ENCODE measurements at regions not wholly inside any gene's neighbourhood (a gene's known extent, or its start where the extent isn't known, plus 50 kb on each side); places are given as distances from the start of the nearest gene placed in this dataset.

DNA sequence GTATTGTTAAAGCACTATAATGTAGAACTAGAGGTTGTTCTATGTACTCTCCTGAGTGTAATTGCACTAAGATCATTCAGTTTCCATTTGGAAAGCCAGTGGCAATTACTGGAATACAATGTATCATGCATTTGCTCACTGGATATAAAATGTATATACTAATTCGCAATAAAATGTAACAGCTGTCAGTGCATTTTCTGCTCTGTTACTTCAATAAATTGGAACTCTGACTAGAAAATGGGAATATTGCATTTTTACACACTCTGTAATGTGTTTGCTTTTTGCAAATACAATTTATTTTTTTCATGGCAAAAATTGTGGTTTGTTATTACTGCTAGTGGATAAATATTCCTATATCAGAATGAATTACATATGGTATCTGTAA, 893.8 kb upstream of the POU3F3 start:
- DNase-seq = no peak

DNA sequence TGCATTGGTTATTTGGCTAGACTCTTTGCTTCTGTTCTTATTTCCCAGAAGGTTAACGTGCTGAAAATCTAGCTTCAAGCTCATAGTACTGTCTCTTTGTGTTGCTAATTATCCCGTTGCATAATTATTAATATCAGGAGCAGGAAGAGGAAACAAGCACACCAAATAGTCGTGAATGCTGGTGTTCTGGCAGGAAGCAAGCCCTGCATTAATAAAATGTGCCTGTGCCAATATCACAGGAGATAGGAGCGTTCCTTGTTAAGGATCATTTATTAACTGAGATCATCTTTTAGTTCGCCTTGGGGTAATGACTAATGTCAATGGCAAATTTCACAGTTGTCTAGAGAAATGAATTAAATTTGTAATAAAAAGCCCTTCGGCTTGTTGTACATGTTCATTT, 893.0 kb upstream of the POU3F3 start:
- no peak for DNase-seq

DNA sequence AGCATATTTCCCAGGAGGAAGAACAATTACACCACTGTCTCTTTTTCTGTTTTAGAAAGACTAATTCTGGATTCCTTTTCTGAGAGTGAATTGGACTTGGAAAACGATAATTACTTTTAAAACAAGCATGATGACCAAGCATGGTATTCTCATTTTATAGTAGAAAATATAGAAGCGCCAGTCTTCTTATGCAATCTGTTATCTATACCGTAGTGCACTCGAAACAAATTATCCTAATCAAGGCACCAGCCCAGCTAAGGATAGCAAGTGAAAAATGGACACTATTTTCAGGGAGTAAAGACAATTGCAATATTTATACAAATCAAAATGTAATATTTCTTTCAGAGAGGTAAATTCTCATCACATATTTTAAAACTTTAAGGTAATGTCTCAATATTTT, 892.1 kb upstream of the POU3F3 start:
- DNase-seq = no peak

DNA sequence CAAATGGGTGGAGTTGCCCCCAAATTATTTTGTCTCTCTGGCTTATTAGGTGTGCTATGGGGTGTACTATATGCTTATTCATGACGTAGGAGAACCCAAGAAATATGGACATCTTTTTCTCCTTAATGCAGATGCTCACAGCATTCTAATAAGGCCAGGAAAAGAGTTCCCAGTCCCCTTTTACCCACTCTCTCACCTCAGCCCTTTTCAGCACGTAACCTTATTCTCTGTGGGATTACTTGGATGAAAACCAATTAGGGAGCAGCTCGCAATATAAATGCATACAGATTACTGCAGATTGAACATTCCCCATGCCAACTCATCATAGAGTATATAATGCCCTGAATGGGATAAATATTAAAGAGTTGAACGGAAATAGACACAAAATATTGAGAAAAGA, 891.2 kb upstream of the POU3F3 start:
- DNase-seq = no peak

DNA sequence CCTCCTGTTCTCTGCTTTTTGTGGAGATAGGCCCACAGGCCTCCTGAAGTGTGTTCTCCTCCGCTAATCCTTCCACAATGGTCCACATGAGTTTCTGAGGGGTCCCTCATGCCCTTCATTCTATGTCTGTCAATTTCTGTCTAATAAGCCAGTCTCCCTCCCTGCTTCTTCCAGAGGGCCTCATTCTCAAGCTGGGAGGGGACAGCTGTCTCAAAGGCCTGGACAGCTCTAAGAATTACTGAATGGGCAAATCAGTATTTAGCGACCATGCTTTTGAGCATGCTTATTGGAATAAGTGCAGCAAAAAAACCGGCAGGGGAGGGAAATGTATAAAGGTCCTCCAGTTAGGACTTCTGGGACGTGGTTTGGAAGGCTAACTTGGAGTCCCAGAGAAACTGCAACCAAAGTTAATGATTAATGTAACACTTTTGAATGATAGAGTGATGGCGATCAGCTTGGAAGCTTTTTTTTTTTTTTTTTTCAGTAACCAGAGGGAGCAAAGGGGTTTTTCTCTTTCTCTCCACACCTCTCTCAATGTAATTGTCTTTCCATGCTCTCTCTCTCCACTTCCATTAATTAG, 890.7 kb upstream of the POU3F3 start:
- no peak for DNase-seq

DNA sequence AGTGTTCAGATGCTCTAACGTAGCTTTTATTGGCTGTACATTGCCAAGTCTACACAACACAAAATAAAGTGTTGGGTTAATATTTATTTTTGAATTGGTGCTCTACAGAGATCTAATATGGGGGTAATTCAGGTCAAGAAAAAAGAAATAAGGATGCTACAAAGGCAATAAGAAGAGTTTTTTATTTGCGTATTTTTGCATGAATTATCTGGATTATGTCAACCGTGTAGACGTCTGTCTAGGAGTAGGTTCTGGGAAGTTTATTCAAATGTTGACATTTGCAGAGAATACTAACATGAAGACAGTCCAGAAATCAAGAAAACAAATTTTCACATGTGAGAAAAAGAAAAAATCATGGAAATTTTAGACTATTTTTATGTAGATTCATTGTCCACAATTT, 876.7 kb upstream of the POU3F3 start:
- no peak for DNase-seq

DNA sequence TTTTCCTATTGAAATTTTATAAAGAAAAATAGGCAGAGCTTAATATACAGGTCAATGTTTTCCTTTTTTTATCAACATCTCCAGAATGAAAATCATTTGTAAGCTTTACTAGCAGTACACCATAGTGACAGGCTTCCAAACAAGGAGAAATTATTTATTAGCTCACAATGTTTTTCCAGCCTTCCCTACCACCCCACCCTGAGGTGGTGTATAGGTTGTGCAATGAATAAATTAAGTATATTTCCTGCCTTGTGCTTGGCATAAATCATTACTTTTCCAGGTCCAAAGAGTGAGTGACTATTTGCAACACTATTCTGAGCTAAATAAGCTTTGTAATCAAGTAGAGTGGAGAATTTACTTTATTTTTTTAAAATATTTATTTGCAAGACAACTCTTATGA, 876.2 kb upstream of the POU3F3 start:
- no peak for DNase-seq

DNA sequence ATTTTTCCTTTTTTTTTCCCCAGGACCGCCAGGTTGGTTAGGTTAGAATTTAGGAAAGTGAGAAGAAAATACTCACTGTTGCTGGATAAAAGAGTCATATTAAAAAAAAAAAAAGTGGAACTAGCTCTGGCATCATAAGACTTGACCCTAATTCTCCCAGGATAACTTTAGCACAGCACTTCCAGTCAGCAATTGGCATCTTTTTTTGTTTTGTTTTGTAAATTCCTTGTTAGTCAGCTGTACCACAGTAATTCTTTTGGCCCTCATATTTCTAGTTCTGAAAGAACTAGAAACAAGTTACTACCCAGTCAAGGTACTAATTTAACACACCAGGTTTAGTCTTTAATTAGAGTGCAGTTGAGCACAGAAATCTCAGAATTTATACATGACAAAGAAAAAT, 873.5 kb upstream of the POU3F3 start:
- DNase-seq = no peak

DNA sequence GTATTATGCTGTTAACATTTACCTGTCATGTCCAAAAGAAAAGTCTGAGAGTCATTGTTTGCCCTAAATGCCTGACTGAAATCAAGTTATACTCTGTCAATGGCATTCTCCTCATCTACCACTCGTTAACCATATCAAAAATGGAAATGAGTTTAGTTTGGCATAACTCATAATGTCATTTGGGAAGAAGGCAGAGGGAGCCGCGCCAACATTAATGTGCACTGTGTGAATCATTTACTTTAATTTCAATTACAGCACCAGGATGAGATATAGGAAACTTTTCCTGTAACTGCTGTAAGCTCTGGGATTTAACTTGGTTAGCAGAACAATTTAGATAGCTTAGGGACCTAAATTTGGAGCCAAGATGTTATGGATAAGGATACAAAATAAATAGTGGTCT, 871.2 kb upstream of the POU3F3 start:
- DNase-seq = no peak

DNA sequence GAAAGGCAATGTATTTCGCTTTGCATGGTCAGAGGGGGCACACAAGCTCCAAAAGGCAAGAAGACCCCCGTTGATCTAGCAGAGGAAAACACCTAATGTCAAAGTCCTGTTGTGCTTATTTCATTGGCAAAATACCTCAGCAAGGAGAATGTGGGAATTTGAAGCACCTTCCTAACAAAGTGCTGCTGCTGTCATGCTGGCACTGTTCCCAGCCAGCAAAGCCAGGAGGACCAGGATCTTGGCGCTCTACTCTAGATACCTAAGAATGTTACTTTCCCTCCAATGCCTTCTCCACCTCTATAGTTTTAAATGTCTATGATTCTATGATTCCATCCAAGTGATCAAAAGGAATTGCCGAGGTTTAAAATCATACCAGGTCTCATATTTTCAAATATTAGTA, 867.9 kb upstream of the POU3F3 start:
- no peak for DNase-seq

DNA sequence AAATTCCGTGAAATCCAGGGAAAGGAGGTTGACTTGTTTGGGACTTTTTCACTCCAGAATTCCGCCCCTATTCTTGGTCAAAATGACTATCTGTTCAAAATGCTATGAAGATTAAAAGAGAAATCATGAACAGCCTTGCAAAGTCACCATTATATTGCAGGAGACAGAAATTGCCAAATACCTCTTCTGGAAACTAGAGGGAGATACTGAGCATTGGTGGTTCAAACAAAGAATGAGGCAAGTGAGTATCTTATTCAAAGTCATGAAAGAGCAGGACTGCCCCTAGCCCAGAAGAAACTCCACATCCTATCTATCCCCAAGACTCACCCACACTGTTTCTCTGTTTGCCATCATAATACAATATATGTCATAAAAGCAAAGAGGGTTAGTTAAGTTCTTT, 862.3 kb upstream of the POU3F3 start:
- DNase-seq = no peak

DNA sequence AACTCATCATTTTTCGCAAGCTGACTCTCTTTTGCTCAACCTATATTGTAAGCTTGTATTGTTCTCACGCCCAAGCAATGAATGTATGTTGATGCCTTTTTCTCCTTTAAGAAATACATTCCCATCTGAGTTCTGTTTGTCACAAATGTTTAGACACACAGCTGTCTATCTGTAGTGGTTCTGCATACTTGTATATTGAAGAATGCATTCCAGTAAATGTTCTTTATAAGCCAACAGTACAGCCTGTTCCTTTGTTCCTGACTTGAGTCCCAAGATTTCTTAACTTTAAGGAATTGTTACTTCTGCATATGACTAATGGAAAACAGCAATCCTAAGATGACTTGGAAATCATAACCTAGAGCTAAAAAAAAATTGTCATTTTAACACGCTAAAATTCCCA, 849.1 kb upstream of the POU3F3 start:
- DNase-seq = no peak

DNA sequence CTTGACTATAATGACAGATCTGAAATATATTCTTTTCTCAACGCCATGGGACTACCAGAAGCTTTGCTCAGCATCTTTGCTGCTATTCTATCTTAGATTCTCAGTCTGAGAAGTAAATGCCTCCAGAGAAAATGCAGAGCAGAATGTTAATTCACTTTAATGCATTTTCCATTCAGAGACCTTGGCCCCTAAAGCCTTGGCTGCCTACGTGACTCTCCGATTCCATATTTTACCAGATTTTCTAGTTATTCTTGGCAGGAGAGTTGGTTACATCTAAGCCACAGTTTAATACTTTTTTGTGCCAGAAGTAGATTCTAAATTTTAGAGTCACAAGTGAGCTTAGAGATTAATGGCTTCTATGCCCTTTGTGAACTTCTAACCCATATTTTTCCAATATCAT, 837.1 kb upstream of the POU3F3 start:
- no peak for DNase-seq

DNA sequence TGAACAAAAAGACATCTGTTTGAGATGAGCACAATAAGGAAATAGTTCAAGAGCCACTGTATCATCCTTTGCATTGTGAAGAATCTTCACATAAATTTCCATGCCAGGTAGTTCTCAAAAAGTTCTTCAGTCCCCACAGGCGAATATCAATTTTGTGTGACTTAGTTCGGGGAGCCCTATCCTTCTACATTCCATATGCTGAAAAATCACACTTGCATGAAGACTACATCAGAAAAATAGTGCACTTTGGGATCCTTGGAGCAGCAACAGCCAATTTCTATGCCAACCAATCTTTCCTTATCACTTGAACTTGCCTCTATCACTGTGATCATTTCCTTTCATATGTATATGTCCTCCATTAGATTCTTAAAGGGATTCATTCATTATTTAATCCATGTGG, 830.6 kb upstream of the POU3F3 start:
- DNase-seq = no peak

DNA sequence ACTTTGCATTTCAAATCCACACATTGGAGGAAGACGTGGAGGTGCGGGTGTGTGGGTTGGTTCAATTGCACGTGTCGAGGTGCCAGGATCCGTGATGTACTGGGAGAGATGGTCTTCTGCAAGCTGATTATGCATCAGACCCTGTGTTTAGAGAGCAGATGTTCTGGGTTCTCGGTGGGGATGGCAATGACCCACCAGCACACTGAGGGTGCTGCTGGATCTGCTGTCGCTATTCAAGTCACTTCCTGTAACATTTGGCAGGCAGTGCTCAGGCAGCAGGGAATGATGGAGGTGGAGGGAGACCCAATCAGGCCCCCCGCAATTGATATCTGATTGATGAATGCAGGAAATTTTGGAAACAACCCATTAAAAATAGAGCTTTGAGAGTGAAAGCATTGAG, 830.1 kb upstream of the POU3F3 start:
- DNase-seq = no peak

DNA sequence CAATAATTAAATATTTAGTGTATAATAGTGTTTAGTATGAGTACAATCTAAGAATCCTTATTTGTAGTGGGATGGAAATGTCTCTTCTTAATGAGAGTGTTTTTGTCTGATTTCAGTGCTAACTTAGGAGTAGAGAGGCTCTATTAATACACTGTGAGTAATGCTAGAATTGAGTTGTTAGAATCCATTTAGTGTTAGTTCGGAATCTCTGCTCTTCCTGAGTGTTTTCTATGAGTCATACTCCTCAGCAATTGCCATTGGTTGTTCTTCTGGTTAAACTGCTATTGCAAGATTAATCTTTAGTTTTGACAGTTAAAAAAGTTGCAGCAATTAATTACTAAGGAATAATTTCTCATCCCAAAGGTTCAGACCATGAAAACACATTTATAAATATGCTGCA, 828.6 kb upstream of the POU3F3 start:
- no peak for DNase-seq

DNA sequence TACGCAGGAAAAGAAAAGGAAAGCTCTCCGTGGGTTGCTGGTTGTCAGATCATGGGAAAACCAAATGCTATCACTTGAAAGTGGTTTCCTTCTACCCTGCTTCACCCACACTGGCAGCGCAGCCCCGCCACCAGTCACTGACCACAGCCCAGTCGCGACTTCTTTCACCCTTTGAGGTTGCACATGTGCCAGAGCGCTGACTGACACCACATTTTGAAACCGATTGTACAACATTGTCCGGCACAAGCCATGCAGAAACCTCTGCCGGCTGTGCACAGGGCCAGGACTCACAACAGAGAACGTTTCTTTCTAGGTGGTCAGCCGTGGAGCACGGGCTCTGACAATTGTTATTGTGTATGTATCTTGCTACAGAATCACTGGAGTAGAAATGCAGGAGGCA, 827.2 kb upstream of the POU3F3 start:
- DNase-seq = no peak

DNA sequence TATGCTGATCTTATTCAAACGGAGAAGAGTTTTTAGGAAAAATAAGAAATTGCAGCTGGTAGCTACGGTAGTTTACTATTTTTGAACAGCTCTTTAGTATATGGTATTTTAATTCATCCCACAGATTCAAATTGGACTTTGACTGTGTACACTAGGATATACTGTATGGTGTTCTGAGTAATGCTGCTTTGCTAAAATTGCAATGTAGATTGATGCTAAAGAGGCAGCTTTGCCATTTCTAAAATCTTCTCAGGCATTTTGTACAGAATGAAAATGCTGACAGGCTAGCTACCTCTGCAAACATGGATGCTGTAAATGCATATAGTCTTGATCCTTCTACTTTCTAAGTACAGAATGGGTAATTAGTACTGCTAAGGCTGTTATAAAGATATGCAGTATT, 826.6 kb upstream of the POU3F3 start:
- no peak for DNase-seq

DNA sequence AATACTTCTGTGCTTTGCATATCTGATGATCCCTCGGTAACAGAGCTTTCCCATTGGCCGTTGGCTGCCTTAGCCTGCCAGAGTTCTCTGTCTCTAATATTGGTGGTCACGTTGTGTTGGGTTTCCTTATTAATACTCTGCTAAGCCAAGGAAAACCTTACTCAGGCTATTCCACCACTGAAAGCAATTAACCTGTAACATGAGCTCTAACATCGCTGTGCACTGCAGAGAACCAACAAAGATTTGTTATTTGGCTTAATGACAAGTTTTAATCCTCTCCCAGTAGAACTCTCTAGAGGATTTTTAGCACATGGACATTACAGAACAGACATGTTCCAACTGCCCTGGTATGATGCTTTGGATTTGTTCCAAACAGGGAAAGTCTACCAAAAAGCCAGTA, 825.9 kb upstream of the POU3F3 start:
- DNase-seq = no peak

DNA sequence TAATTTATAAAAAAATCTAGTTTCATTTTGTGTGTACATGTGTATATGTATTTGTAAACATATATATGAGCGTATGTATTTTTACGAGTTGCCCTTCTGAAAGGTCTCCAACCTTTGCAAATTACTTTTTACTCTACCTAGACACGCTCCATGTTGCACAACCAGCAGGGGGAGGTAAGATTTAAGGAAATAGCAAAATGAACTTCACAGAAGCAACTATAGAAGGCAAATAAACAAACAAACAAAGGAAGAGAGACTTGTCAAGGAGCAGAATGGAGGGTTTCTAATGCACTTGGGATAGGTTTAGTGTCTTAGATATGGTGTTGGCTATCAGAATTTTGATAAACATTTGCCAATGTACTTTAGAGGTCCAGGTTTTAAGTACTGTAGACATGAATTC, 820.5 kb upstream of the POU3F3 start:
- no peak for DNase-seq

DNA sequence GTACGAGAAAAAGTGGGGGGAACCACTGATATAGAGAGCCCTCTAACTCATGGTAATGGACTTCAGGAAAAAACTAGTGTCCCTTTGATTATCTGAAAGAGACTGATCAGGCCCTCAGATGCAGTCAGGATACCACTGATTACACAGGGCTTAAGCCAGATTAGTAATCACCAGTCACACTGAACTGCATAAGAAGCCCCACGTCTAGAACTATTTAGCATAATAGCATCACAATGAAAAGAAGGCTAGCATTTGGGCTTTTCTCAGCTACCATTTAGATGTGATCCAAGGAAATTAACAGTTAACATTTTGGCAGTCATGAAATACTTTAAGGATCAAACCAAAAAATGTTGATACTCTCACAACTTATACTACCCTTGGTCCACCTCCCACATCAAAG, 813.1 kb upstream of the POU3F3 start:
- no peak for DNase-seq

DNA sequence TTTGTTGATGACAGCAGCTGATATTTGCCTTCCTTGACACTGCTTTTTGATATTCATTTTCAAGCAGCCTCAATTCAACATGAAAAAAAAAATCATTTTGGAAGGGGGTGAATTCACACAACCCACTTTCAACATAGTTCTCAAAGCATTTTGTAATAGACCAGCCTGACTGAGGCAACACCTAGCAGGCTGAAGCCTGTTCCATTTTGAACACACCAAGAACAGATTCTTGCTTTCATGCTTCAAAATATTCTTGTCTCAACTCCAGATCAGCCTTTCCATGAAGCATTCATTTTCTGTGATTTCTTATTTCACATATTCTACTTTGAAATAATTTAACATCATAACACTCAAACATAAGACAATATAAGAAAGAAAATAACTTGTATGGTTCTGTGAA, 812.6 kb upstream of the POU3F3 start:
- no peak for DNase-seq

DNA sequence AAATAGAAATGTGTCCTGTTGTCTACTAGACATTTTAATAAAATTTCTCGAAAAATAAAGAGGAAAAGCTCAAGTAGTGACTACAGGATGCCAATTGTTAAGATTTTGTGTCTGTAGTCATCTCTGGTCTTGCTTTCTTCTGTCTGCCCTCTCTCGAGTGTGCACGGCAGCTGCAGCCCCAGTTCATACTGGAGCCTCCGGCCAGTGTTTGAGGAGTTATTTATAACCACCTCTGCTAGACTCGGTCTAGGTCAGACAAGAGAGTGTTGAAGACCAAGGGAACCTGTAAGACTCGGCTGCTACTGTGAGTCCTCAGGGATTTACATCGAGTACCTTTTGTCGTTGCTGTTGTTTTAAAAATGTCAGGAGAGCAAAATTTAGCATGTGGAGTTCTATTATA, 810.1 kb upstream of the POU3F3 start:
- no peak for DNase-seq

DNA sequence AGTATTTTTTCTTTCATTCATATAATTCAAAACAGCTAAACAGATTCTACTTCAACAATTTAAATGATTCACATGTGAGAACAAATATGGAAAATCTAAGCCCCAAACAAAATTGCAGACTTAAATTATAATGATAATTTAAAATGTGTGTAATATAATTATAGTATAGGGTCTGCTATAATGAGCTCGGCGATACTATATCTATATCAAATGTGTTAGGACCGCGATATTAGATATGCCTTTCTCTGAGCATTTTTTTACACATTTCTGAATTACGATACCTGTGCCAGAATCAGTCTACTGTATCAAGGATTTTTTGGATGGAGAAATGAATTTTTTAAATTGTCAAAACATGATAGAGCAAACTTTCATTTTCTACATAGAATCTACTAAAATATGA, 808.8 kb upstream of the POU3F3 start:
- DNase-seq = no peak

DNA sequence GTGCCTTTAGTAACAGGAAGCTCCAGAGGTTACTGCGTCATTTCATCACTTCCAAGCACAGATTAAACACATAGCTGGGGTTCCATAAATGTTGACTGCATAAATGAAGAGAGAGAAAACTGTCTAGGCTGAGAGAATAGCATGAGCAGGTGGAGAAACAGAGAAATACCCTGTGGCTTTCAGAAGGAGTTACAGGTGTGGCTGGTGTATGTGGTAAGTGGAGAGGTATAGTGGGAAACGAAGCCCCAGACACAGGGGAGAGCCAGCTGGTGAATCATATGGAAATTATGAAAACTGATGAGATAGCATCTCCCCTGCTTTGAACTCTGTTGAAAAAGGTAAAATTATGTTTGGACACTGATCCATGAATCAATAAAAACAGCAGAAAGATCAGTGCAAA, 807.4 kb upstream of the POU3F3 start:
- DNase-seq = no peak

DNA sequence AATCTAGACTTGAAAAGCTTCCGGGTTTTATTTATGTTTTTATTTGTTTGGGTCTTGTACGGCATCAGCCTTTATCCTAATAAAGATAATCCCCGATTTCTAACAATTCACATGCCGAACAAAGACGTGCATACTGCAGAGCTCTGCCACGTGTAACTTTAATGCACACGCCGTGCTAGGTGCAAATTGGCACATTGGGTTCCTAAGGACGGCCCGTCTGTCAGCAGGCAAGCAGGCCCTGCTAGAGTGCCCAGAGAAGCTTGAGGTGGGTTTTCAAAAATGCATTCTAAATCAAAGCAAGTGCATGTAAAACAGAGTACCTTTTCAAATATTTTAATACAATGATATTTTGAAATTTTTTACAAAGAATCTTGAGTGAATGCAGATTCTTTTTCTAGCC, 806.4 kb upstream of the POU3F3 start:
- no peak for DNase-seq
